Loucy (cell line): ENCODE measurements at regions not wholly inside any gene's neighbourhood (a gene's known extent, or its start where the extent isn't known, plus 50 kb on each side); places are given as distances from the start of the nearest gene placed in this dataset.

Experiments
- H2AFZ ChIP-seq: fragments of 200-600 bp; sonication (generic); 2 replicates; pipeline ENCODE4 v1.6.0; 2016; ENCODE audit warnings: antibody characterized with exemption, mild to moderate bottlenecking, low read length, moderate library complexity
- H3F3A ChIP-seq: fragments of 200-600 bp; 2 replicates; pipeline ENCODE4 v1.6.0; 2016; ENCODE audit warnings: antibody characterized with exemption, low read depth, mild to moderate bottlenecking
- H3K27me3 ChIP-seq: fragments of 200-600 bp; sonication (generic); 2 replicates; pipeline ENCODE4 v1.6.1; 2014; ENCODE audit warnings: low read length, mild to moderate bottlenecking; ENCODE audit not compliant: insufficient read depth, poor library complexity, severe bottlenecking
- H3K36me3 ChIP-seq: fragments of 200-600 bp; sonication (generic); 2 replicates; pipeline ENCODE4 v1.6.1; 2016; ENCODE audit warnings: low read length; ENCODE audit not compliant: insufficient read depth
- H3K4me1 ChIP-seq: fragments of 200-600 bp; sonication (generic); 2 replicates; pipeline ENCODE4 v1.5.1; 2014; ENCODE audit warnings: low read length, mild to moderate bottlenecking; ENCODE audit not compliant: insufficient read depth, poor library complexity, severe bottlenecking
- H3K4me2 ChIP-seq: fragments of 200-600 bp; sonication (generic); 2 replicates; pipeline ENCODE4 v1.6.0; 2014; ENCODE audit warnings: antibody characterized with exemption, low read length, low read depth, mild to moderate bottlenecking; ENCODE audit not compliant: poor library complexity, severe bottlenecking
- H3K4me3 ChIP-seq: fragments of 200-600 bp; sonication (generic); 2 replicates; pipeline ENCODE4 v1.5.1; 2014; ENCODE audit warnings: low read length, mild to moderate bottlenecking, mixed read lengths; ENCODE audit not compliant: poor library complexity, severe bottlenecking
- H3K79me2 ChIP-seq: fragments of 200-600 bp; sonication (generic); 2 replicates; pipeline ENCODE4 v1.6.1; 2014; ENCODE audit warnings: low read length; ENCODE audit not compliant: insufficient read depth
- H3K9ac ChIP-seq: fragments of 200-600 bp; sonication (generic); 2 replicates; pipeline ENCODE4 v1.6.0; 2014; ENCODE audit warnings: mild to moderate bottlenecking, low read depth, low read length, moderate library complexity; ENCODE audit not compliant: poor library complexity, severe bottlenecking
- H3K9me2 ChIP-seq: fragments of 200-600 bp; sonication (generic); replicated peaks from 2 replicates; pipeline ENCODE4 v1.6.1; 2016; ENCODE audit warnings: low read depth, low read length, mixed read lengths
- H3K9me3 ChIP-seq: fragments of 200-600 bp; sonication (generic); 2 replicates; pipeline ENCODE4 v1.6.1; 2014; ENCODE audit warnings: mild to moderate bottlenecking, antibody characterized with exemption, low read length, low read depth; ENCODE audit not compliant: insufficient read depth
- H4K20me1 ChIP-seq: fragments of 200-600 bp; sonication (generic); 2 replicates; pipeline ENCODE4 v1.6.0; 2014; ENCODE audit warnings: antibody characterized with exemption, low read length, mild to moderate bottlenecking; ENCODE audit not compliant: insufficient read depth, poor library complexity, severe bottlenecking
- EZH2phosphoT487 ChIP-seq: fragments of 200-600 bp; IDR thresholded peaks from 2 replicates; pipeline ENCODE4 v1.6.1; 2018; ENCODE audit warnings: antibody characterized with exemption, mild to moderate bottlenecking, moderate library complexity, borderline replicate concordance
- TF ChIP-seq, protein P1 (sequence below): fragments of 200-600 bp; sonication (generic); conservative IDR thresholded peaks from 2 replicates; pipeline ENCODE4 v1.5.1; 2014; ENCODE audit warnings: mild to moderate bottlenecking, antibody characterized with exemption, low read length

DNA sequence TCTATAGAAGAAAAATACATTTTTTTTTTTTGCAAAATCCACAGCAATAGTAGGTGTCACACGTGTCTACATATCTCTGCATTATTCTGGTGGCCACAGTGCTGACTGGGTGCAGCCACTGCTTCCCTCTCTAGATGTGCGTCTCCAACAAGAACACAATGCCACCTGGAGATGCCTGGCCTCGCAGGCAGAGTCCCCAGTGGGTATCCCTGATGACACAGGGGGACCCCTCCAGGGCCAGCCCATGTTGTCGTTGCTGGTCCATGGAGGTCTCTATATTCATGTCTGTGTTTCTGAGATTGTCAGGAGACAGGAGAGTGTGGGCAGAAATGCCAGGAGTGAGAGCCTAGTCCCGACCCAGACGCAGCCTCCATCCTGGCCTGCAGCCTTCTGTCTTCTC, 345.9 kb upstream of the SHH start:
- no peak overlapping the region for H3K4me3 ChIP-seq
- no peaks in the 10 kb centered on the region for H3F3A ChIP-seq
- H3K27me3 ChIP-seq: no peaks in the 10 kb centered on the region
- H3K9me2 ChIP-seq: no peaks in the 10 kb centered on the region
- H3K4me2 ChIP-seq: no peak overlapping the region
- no peaks in the 10 kb centered on the region for H3K4me1 ChIP-seq
- peaks cover 2% of the 10 kb centered on the region; the same call in 1 of the 2 replicates for H3K9me3 ChIP-seq
- TF ChIP-seq, protein P1, sequence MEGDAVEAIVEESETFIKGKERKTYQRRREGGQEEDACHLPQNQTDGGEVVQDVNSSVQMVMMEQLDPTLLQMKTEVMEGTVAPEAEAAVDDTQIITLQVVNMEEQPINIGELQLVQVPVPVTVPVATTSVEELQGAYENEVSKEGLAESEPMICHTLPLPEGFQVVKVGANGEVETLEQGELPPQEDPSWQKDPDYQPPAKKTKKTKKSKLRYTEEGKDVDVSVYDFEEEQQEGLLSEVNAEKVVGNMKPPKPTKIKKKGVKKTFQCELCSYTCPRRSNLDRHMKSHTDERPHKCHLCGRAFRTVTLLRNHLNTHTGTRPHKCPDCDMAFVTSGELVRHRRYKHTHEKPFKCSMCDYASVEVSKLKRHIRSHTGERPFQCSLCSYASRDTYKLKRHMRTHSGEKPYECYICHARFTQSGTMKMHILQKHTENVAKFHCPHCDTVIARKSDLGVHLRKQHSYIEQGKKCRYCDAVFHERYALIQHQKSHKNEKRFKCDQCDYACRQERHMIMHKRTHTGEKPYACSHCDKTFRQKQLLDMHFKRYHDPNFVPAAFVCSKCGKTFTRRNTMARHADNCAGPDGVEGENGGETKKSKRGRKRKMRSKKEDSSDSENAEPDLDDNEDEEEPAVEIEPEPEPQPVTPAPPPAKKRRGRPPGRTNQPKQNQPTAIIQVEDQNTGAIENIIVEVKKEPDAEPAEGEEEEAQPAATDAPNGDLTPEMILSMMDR: no peak
- TF ChIP-seq EZH2phosphoT487: no peak
- no peak overlapping the region for H2AFZ ChIP-seq
- H3K79me2 ChIP-seq: no peaks in the 10 kb centered on the region
- no peak overlapping the region for H3K9ac ChIP-seq
- H3K36me3 ChIP-seq: no peaks in the 10 kb centered on the region
- H4K20me1 ChIP-seq: no peaks in the 10 kb centered on the region

DNA sequence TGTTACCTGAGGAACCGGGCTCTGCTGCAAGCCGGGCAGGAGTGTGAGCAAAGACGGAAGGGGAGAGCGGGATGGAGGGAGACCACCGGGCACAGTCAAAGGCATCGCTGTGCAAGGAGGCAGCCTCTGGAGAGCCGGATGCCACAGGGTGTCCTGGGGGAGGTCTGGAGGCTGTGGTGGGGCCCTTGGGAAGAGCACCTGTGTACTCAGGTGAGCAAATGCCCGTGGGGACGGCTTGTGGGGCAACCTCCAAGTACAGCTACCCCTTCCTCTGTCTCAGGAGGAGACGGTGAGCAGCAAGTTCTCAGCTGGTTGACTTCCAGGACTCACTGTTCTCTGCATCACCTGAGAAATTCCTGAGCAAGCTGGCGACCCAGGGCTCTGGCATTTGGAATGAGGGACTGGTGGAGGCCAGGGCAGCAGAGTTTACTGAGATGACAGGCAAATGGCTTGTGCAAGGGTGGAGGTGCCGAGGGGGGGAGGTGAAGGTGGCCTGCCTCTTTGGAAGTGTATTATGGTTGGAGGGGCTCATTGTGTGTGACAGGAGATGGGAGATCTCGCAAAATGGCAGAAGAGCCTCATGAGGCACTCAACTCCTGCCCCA, 345.2 kb upstream of the SHH start:
- no peaks in the 10 kb centered on the region for H3K27me3 ChIP-seq
- no peaks in the 10 kb centered on the region for H3K79me2 ChIP-seq
- no peaks in the 10 kb centered on the region for H3K36me3 ChIP-seq
- peaks cover 2% of the 10 kb centered on the region; the same call in 1 of the 2 replicates for H3K9me3 ChIP-seq
- no peak overlapping the region for H3K9ac ChIP-seq
- H2AFZ ChIP-seq: no peak overlapping the region
- no peaks in the 10 kb centered on the region for H3K9me2 ChIP-seq
- H3K4me3 ChIP-seq: no peak overlapping the region
- TF ChIP-seq, protein P1: no peak
- no peak for TF ChIP-seq EZH2phosphoT487
- no peaks in the 10 kb centered on the region for H3F3A ChIP-seq
- no peaks in the 10 kb centered on the region for H3K4me1 ChIP-seq
- H3K4me2 ChIP-seq: no peak overlapping the region
- H4K20me1 ChIP-seq: no peaks in the 10 kb centered on the region

DNA sequence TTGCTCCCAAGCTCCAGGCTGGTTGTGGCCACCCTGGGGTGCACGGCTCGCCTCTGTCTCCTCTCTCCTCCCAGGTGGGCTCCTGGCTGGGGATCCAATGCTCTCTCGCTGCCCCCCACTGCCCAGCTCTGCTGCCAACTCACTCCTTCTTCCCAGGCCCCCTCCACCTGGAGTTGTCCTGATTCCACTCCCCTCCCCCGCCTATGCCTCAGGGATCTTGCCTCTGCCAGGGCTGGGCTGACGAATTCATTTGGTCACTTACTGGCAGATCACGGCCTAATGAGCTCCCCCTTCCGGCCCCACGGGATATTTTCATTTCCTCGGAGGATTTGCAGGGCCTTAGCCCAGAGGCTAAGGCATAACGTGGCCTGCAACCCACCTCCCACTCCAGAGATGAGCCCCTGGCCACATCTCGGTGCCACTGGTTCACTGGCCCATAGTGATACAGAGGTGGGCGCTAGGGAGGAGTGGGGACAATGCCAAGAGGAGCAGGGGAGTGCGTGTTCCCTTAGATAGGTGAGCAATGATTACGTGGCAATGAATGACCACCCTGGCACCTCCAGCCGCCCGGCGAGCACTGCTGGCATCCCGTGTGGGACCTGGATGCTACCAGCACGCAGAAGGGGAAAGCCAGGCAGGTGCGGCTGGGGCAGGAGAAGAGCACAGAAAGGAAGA, 344.6 kb upstream of the SHH start:
- Histone ChIP-seq H3F3A (no peaks in the 10 kb centered on the region), H3K4me2 (no peak overlapping the region), H4K20me1 (no peaks in the 10 kb centered on the region), H3K4me1 (no peaks in the 10 kb centered on the region), H3K4me3 (no peak overlapping the region), H3K36me3 (no peaks in the 10 kb centered on the region), H3K27me3 (no peaks in the 10 kb centered on the region), H2AFZ (no peak overlapping the region), H3K9me2 (no peaks in the 10 kb centered on the region), H3K79me2 (no peaks in the 10 kb centered on the region), H3K9me3 (peaks cover 2% of the 10 kb centered on the region; the same call in 1 of the 2 replicates), H3K9ac (no peak overlapping the region)
- TF ChIP-seq, protein P1: no peak
- TF ChIP-seq EZH2phosphoT487: no peak
